Karpas-422 (cell line): ENCODE measurements at regions not wholly inside any gene's neighbourhood (a gene's known extent, or its start where the extent isn't known, plus 50 kb on each side); places are given as distances from the start of the nearest gene placed in this dataset.

Experiments used
- DNase-seq: peaks from one replicate; pipeline ENCODE4 v3.0.0-alpha.2; 2015
- H2AFZ ChIP-seq: fragments of 200-600 bp; sonication (generic); 2 replicates; pipeline ENCODE4 v1.6.1; 2014; ENCODE audit warnings: antibody characterized with exemption, low read length, mixed read lengths
- H3K27ac ChIP-seq: fragments of 200-600 bp; sonication (generic); 2 replicates; pipeline ENCODE4 v1.5.1; 2014; ENCODE audit warnings: mild to moderate bottlenecking, low read length, moderate library complexity
- H3K27me3 ChIP-seq: fragments of 200-600 bp; sonication (generic); 2 replicates; pipeline ENCODE4 v1.6.1; 2014; ENCODE audit warnings: low read length, mixed read lengths
- H3K36me3 ChIP-seq: fragments of 200-600 bp; sonication (generic); 2 replicates; pipeline ENCODE4 v1.6.1; 2014; ENCODE audit warnings: low read length, mixed read lengths; ENCODE audit not compliant: insufficient read depth
- H3K4me1 ChIP-seq: fragments of 200-600 bp; sonication (generic); 2 replicates; pipeline ENCODE4 v1.6.1; 2014; ENCODE audit warnings: mild to moderate bottlenecking, low read length, mixed read lengths
- H3K4me2 ChIP-seq: fragments of 200-600 bp; sonication (generic); 2 replicates; pipeline ENCODE4 v1.6.1; 2014; ENCODE audit warnings: low read length, low read depth, mild to moderate bottlenecking; ENCODE audit not compliant: poor library complexity, severe bottlenecking
- H3K4me3 ChIP-seq: fragments of 200-600 bp; sonication (generic); 2 replicates; pipeline ENCODE4 v1.5.1; 2014; ENCODE audit warnings: mild to moderate bottlenecking, antibody characterized with exemption, low read length, mixed read lengths
- H3K79me2 ChIP-seq: fragments of 200-600 bp; sonication (generic); 2 replicates; pipeline ENCODE4 v1.6.1; 2014; ENCODE audit warnings: mild to moderate bottlenecking, low read length, mixed read lengths
- H3K9ac ChIP-seq: fragments of 200-600 bp; sonication (generic); 2 replicates; pipeline ENCODE4 v1.6.0; 2014; ENCODE audit warnings: low read length
- H3K9me2 ChIP-seq: fragments of 200-600 bp; sonication (generic), shearing (Covaris generic); replicated peaks from 2 replicates; pipeline ENCODE4 v1.6.0; 2014; ENCODE audit warnings: mild to moderate bottlenecking, low read length, moderate library complexity; ENCODE audit not compliant: insufficient read depth
- H3K9me3 ChIP-seq: fragments of 300-700, 200-600 bp; sonication (generic); 2 replicates; pipeline ENCODE4 v1.6.1; 2014; ENCODE audit warnings: low read length, mixed read lengths
- H4K20me1 ChIP-seq: fragments of 200-600 bp; sonication (generic); 2 replicates; pipeline ENCODE4 v1.6.1; 2014; ENCODE audit warnings: mild to moderate bottlenecking, antibody characterized with exemption, low read length, low read depth; ENCODE audit not compliant: insufficient read depth

DNA sequence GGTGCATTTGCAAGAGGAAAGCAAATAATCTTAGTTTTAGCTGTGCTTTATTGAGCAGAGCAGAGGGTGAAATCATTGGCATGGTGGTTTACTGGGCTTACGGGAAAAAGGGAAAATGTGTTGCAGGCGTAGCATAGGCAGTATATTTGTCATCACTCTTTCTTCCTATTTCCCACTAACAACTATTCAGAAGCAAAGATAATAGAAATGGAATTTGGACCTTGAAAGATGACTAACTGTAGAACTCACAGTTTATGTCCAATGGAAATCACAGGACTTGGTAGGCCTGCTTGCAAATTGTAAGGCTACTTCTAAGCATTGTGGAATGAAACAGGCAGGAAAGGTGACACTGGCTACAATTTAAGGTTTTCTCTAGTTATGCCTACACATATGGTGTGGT is 611.9 kb upstream of the MAN1A1 start:
- Histone ChIP-seq H4K20me1 (no peaks in the 10 kb centered on the region), H3K4me2 (no peak overlapping the region), H3K79me2 (no peaks in the 10 kb centered on the region), H3K9me3 (peaks cover 17% of the 10 kb centered on the region), H3K9ac (no peak overlapping the region), H3K9me2 (no peaks in the 10 kb centered on the region), H2AFZ (no peak overlapping the region), H3K4me1 (no peaks in the 10 kb centered on the region), H3K36me3 (no peaks in the 10 kb centered on the region), H3K27ac (no peak overlapping the region), H3K27me3 (no peaks in the 10 kb centered on the region), H3K4me3 (no peak overlapping the region)
- DNase-seq = no peak

DNA sequence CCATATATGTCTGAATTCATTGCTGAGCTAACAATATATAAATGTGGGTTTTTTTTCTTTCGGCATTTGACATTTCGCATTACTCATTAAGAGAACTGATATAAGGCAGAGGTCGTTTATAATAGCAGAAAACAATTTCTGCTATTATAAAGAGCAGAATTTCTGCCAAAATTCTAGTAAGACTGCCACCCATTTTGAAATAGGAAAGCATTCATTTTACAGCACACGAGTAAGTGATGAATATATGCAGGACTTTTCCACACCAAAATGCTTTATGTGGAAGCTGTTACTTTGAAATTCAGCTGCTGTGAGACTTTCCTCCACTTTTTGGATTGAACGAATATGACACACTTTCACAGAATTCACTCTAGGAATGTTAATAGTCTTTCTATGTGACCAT is 610.9 kb upstream of the MAN1A1 start:
- H3K36me3 ChIP-seq = no peaks in the 10 kb centered on the region
- H3K4me2 ChIP-seq = no peak overlapping the region
- no peaks in the 10 kb centered on the region for H3K79me2 ChIP-seq
- no peak overlapping the region for H3K4me3 ChIP-seq
- no peaks in the 10 kb centered on the region for H3K4me1 ChIP-seq
- H3K27ac ChIP-seq = no peak overlapping the region
- no peaks in the 10 kb centered on the region for H3K27me3 ChIP-seq
- H3K9me2 ChIP-seq = no peaks in the 10 kb centered on the region
- no peak overlapping the region for H3K9ac ChIP-seq
- no peak for DNase-seq
- no peaks in the 10 kb centered on the region for H4K20me1 ChIP-seq
- peaks cover 17% of the 10 kb centered on the region for H3K9me3 ChIP-seq
- H2AFZ ChIP-seq = no peak overlapping the region

DNA sequence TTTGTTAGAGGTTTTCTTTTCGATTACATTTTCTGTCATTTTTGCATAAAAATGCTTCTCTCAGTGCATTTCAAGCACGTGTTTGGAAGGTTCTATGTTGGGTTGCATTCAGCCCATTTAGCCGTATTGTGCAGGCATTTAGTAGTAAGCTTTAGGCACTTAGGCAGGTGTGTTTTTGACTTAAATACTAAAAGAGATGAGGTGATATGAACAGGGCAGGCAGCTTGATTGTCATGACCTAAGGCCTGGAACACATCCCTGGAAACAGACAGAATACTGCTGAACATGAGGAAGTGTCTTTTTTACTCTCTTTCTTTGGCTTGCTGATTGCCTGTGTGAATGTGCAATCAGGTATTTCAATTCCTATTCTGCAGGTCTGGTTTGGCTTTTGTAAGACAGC is 610.5 kb upstream of the MAN1A1 start:
- Histone ChIP-seq H2AFZ (no peak overlapping the region), H3K36me3 (no peaks in the 10 kb centered on the region), H3K9me2 (no peaks in the 10 kb centered on the region), H3K9ac (no peak overlapping the region), H3K27me3 (no peaks in the 10 kb centered on the region), H3K4me1 (no peaks in the 10 kb centered on the region), H3K79me2 (no peaks in the 10 kb centered on the region), H3K4me2 (no peak overlapping the region), H4K20me1 (no peaks in the 10 kb centered on the region), H3K9me3 (peaks cover 16% of the 10 kb centered on the region), H3K4me3 (no peak overlapping the region), H3K27ac (no peak overlapping the region)
- DNase-seq = no peak

DNA sequence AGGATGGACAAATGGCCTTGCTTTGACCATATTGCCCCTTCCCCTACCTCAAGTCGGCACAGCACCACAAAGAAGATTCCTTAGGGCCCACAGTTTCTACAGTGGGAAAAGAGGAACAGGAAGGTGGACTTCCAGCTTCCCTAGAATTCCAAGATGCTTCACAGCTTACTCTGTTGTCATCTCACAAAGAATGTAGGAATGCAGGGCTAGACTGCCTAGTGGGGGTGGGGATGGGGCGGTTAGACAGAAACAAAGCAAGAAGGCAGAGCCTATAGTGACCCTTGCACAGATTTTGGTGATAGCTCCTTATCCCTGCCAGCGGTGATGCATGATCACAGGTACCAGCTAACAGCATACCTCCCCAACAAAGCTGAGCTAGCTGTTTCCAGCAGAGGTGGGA is 607.6 kb upstream of the MAN1A1 start:
- Histone ChIP-seq H3K9me3 (peaks cover 6% of the 10 kb centered on the region), H3K27ac (no peak overlapping the region), H4K20me1 (no peaks in the 10 kb centered on the region), H2AFZ (no peak overlapping the region), H3K4me1 (no peaks in the 10 kb centered on the region), H3K9me2 (no peaks in the 10 kb centered on the region), H3K27me3 (no peaks in the 10 kb centered on the region), H3K9ac (no peak overlapping the region), H3K4me2 (no peak overlapping the region), H3K4me3 (no peak overlapping the region), H3K79me2 (no peaks in the 10 kb centered on the region), H3K36me3 (no peaks in the 10 kb centered on the region)
- no peak for DNase-seq

DNA sequence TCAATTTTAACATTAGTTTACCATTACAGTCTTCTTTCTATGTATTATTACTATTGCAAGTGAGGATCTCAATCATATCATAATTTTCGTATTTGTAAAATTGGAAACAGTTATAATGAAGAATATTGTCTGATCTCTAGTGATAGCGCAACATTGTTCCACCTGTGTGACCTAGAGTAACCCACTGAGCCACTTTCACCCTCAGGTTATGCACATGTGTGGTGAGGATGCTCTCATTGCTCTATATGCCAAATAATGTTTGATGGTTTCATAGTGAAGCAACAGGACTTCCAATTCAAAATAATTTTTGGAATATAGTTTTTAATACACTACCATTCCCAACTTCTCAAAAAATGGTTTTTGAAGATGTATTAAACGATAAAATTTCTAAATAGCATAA is 603.1 kb upstream of the MAN1A1 start:
- Histone ChIP-seq H3K79me2 (no peaks in the 10 kb centered on the region), H4K20me1 (no peaks in the 10 kb centered on the region), H3K9ac (no peak overlapping the region), H3K4me1 (no peaks in the 10 kb centered on the region), H3K9me2 (no peaks in the 10 kb centered on the region), H3K27ac (no peak overlapping the region), H2AFZ (no peak overlapping the region), H3K27me3 (no peaks in the 10 kb centered on the region), H3K9me3 (peaks cover 14% of the 10 kb centered on the region), H3K4me3 (no peak overlapping the region), H3K4me2 (no peak overlapping the region), H3K36me3 (no peaks in the 10 kb centered on the region)
- DNase-seq = no peak

DNA sequence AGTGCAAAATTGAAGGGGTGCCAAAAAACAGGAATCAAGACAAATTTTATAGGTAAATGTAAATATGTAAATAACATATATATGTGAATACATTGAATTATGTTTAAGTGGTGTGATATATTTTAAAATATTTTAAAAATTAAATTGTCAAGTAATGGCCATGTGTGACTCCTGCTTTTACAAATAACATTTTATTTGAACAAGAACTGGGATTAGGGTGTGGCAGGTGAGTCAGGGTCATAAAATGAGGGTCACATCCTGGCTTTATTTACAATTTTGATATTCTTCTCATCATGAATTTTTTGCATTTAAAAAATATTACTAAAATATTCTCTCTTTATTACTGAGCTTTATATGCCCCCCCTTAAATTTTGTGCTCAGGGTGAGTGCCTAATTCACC is 601.1 kb upstream of the MAN1A1 start:
- Histone ChIP-seq H3K36me3 (no peaks in the 10 kb centered on the region), H3K9ac (no peak overlapping the region), H3K4me3 (no peak overlapping the region), H3K79me2 (no peaks in the 10 kb centered on the region), H3K27me3 (no peaks in the 10 kb centered on the region), H3K27ac (no peak overlapping the region), H3K9me3 (peaks cover 20% of the 10 kb centered on the region), H4K20me1 (no peaks in the 10 kb centered on the region), H3K4me2 (no peak overlapping the region), H3K9me2 (no peaks in the 10 kb centered on the region), H3K4me1 (no peaks in the 10 kb centered on the region), H2AFZ (no peak overlapping the region)
- DNase-seq = no peak

DNA sequence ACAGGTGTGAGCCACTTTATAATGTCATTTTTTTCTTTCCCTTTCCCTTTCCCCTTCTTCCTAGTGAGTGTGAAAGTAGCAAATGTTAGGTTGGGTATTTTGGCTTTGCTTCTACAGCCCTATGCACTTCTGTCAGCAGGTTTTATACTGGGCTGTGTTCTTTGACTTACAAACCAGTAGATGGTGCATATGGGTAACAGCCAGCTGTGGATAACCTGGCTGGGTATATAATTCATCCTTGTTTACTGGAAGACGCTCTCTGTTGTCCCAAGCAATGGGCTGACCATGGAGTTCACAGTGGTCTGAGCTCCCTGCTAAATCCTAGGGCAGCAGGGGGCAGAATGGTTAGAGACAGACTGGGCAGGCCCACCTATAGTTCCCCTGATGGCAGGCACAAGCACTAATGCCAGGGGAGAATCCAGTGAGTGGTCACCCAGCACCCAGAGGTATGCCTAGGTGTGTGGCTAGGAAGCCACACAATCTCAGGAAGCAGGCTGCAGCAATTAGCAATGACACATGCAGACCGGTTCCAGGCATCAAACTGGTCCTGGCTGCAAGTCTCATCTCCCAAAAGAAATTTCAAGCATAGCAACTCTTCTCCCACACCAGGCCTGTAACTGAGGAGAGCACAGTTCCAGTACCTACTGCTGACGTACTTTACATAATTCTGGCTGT is 592.7 kb upstream of the MAN1A1 start:
- H3K79me2 ChIP-seq = no peaks in the 10 kb centered on the region
- no peaks in the 10 kb centered on the region for H4K20me1 ChIP-seq
- no peak overlapping the region for H3K9ac ChIP-seq
- H3K4me3 ChIP-seq = no peak overlapping the region
- H3K27me3 ChIP-seq = no peaks in the 10 kb centered on the region
- H3K4me2 ChIP-seq = no peak overlapping the region
- no peaks in the 10 kb centered on the region for H3K36me3 ChIP-seq
- no peaks in the 10 kb centered on the region for H3K9me2 ChIP-seq
- no peaks in the 10 kb centered on the region for H3K4me1 ChIP-seq
- H3K27ac ChIP-seq = no peak overlapping the region
- H2AFZ ChIP-seq = no peak overlapping the region
- peaks cover 16% of the 10 kb centered on the region for H3K9me3 ChIP-seq
- no peak for DNase-seq

DNA sequence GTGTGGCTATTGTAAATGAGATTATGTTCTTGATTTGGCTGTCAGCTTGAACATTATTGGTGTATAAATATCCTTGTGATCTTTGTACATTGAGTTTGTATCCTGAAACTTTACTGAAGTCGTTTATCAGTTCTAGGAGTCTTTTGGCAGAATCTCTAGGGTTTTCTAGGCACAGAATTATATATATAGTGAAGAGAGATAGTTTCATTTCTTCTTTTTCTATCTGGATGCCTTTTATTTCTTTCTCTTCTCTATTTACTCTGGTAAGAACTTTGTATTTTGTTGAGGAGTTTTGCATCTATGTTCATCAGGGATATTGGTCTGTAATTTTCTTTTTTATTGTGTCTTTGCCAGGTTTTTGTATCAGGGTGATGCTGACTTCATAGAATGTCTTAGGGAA is 589.2 kb upstream of the MAN1A1 start:
- H3K27me3 ChIP-seq = no peaks in the 10 kb centered on the region
- H3K9me2 ChIP-seq = no peaks in the 10 kb centered on the region
- H2AFZ ChIP-seq = no peak overlapping the region
- no peaks in the 10 kb centered on the region for H4K20me1 ChIP-seq
- no peak overlapping the region for H3K4me3 ChIP-seq
- no peak overlapping the region for H3K4me2 ChIP-seq
- no peak overlapping the region for H3K9ac ChIP-seq
- no peaks in the 10 kb centered on the region for H3K36me3 ChIP-seq
- no peaks in the 10 kb centered on the region for H3K79me2 ChIP-seq
- no peaks in the 10 kb centered on the region for H3K4me1 ChIP-seq
- H3K9me3 ChIP-seq = peaks cover 14% of the 10 kb centered on the region
- DNase-seq = no peak
- H3K27ac ChIP-seq = no peak overlapping the region

DNA sequence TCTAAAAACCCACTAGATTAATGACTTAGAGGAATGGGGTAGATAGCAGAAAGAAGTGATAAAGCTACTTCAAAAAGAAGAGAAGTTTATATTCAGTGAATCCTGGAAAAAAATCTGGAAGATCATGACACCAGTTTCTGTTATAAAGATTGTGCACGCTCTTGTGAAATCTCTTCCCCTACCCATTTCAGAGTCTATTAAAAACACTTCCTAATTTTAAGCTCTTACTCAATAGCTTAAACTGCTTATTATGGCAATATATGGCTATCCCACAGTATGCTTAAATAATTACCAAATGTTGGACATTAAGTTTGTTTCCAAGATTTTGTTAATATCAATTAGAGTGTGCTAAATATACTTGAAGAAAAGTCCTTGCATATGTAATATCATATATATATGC is 585.3 kb upstream of the MAN1A1 start:
- Histone ChIP-seq H3K4me2 (no peak overlapping the region), H3K27me3 (no peaks in the 10 kb centered on the region), H3K27ac (no peak overlapping the region), H3K9ac (no peak overlapping the region), H3K4me1 (no peaks in the 10 kb centered on the region), H3K4me3 (no peak overlapping the region), H4K20me1 (no peaks in the 10 kb centered on the region), H2AFZ (no peak overlapping the region), H3K36me3 (no peaks in the 10 kb centered on the region), H3K9me3 (peaks cover 12% of the 10 kb centered on the region), H3K9me2 (no peaks in the 10 kb centered on the region), H3K79me2 (no peaks in the 10 kb centered on the region)
- no peak for DNase-seq
